GM19468 (cell line): ENCODE measurements at regions not wholly inside any gene's neighbourhood (a gene's known extent, or its start where the extent isn't known, plus 50 kb on each side); places are given as distances from the start of the nearest gene placed in this dataset.

Experiments used
- ATAC-seq: cut with Tn5 transposase; IDR thresholded peaks from one replicate; pipeline ENCODE4 v1.9.1; 2021; ENCODE audit warnings: mild to moderate bottlenecking, moderate library complexity, moderate number of reproducible peaks; ENCODE audit not compliant: unreplicated experiment; ENCODE audit errors: extremely low read depth

DNA sequence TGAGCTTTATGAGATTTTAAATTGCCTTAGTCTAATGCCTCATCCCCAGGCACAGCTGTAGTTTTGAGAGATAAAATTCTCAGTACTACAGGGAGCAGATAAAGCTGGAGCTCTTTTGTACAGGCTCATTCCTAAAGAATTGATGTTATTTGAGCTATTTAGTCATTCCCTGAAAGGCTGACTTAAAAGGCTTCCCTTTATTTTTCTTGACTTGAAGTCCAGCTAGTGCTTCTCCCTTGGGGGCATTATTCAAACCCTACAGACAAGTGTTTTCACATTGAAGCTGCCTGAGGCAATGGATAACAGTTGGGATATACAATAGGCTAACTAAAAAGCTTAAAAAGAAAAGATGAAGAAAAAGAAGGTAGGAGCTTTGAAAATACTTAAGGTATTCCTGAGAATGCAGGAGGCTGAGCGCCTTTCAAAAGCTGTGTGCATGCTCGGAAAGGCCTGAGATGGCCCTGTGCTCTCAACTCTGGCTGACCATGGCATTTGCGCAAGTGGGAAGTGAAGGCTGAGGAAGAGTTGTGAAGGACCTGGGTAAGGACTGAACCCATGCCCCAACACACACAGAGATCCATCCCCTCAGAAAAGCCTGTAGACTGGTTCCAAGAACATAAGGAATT is 315.1 kb downstream of the SMOC2 start:
- ATAC-seq: no peak

DNA sequence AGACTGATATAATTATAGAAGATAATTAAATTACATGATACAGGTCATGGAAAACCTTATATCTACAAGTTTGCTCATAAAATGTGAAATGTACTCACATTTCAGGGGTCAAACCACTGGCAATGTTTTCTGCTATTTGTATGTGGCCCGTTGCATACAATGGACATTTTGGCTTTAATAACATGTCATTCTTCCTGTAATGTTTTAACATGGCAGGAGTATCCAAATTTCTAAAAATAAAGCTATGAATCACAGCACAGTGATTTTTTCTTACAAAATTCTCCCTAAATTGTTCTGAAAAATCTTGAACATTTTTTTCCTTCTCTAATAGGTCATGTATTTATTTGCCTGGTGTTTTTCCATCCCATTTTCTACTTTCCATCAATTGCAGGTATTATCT is 305.7 kb downstream of the SMOC2 start:
- no peak for ATAC-seq

DNA sequence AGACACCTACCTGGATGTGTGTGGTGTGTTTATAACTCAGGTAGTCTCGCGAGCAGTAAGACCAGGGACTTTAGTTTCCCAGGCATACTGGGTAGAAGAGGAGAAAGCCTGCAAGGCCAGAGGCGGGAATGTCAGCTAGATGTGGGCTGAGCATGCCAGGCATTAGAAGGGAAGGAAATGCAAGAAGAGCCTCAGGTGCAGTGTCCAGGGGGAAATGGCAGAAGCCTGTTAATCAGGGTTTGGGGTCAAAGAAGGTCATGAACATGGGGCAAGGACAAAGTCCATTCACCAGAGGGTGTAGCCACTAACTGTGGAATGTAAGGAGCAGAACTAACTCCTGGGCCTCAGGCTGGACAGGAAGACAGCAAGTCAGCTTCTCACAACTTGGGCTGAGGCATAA is 305.0 kb downstream of the SMOC2 start:
- ATAC-seq: no peak

DNA sequence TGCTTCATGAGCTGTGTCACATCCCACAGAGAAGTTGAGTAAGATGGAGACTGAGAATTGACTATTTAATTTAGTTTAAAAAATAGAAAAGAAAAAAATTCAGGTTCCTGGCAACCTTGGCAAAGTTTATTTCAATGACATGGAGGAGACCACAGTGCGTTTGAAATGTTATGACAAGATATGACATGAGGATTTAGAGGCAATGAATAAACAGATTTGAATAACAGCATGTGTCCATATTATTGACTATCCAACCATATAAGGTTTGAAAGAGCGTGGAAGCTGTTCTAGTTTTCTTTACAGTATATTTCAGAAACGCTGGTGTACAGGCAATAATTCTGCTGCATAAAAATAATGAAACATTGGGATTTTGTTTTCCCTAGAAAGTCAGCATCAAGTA is 303.9 kb downstream of the SMOC2 start:
- no peak for ATAC-seq

DNA sequence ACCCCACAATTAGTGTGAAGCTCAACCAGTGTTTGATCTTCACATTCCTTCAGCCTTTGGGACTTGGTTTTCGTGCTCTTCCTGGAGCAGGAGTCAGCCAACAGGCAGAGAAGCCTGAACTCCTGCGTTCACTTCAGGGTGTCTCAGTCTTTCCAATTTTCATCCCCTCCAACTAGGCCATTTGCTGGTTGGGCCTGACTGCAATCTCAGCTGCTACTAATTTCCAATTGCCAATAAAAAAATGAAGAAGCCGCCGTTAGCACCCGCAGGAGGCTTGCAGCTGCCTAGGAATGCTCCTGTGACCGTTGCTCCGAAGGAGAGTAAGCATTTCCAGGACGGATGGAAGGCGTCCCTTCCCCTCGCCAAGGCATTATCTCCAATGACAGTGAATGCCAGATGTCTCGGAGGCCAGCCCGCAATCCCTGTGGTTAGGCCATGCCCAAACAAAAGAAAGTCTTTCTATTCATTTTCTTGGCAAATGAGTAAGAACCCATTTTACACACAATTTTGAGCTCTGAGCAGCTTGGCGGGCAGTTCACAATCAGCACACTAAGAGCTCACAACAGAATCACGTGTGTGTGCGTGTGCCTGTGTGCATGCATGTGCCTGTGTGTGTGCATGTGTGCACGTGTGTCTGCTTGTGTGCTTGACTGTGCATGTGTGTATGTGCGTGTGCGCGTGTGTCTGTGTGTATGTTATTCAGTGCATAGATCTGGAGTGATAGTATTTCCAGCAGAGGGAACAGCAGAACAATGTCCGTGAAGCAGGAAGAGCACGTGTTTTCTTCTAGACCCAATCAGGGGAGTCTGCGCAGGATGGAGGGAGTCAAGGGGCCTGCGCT is 301.2 kb downstream of the SMOC2 start:
- no peak for ATAC-seq

DNA sequence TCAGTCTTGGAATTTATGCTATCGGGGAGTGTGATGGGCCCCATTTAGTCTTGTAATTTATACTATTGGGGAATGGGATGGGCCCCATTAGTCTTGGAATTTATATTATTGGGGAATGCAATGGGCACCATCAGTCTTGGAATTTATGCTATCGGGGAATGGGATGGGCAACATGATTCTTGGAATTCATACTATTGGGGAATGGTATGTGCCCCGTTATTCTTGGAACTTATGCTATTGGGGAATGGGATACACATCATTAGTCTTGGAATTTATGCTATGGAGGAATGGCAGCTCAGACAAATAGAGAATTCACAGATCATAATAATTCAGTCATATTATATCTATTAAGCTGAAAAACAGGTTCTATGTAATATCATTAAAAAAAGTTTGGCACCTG is 300.3 kb downstream of the SMOC2 start:
- no peak for ATAC-seq

DNA sequence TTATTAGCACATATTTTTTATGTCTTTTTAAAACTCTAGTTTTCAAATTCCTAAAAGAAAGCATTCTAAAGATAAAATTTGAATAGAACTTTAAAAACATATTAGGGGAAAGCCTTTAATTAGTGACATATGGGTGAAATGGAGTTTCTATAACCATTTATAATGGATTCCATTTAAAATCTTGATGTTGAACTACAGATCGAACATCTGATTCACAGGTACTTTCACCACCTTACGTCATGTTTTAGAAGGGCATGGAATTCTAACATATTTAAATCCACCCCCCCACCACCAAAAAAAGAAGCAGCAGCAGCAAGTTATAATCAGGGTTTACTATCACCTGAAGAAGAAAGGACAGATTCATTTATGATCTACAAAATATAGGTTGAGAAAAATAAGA is 298.4 kb downstream of the SMOC2 start:
- no peak for ATAC-seq

DNA sequence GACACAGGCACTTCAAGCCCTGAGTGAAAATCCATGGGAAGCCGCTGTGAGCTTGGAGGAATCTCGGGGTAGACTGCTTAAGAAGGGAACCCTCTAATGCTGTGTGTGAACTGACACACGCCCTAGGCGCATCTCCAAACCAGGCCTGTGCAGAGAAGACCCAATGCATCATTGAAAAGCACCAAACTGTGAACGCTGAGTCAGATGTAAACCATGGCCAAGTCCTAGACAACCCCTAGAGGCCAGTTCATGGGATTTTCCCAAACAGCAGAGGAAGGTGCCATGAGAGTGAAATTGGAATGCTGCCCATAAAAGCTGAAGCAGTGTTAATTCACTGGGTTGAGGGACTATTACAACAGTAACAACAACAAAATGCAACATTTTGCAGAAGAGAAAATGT is 296.5 kb downstream of the SMOC2 start:
- no peak for ATAC-seq

DNA sequence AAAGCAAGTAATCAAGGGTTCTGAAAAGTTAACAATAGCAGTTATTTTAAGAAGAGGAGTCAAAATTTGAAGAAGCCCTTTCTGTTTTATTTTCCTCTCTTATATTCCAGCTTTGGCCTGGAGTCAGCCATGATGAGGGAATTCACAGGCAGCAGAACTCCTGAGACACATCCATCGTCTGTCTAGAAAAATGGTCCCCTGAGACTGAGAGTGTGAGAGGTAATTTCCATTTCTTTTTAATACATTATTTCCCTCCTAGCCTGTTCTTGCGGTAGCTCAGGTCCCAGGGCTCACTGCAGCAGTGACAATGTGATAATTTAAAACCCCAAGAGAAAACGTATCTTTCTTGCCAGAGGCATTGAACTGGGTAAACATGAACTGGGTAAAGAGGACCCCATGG is 296.0 kb downstream of the SMOC2 start:
- ATAC-seq: no peak

DNA sequence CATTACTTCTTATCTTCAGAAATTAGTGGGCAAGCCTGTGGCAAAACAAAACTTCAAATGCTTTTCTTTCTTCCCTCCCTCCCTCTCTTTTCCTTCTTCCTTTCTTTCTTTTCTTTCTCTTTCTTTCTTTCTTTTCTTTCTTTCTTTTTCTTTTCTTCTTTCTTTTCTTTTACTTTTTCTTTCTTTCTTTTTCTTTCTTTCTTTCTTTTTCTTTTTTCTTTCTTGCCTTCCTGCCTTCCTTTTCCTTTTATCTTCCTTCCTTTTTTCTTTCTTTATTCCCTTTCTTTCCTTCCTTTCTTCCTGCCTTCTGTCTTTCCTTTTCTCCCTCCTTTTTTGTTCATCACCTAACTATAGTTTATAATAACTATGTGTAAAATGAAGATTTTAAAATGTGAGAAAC is 295.1 kb downstream of the SMOC2 start:
- ATAC-seq: no peak

DNA sequence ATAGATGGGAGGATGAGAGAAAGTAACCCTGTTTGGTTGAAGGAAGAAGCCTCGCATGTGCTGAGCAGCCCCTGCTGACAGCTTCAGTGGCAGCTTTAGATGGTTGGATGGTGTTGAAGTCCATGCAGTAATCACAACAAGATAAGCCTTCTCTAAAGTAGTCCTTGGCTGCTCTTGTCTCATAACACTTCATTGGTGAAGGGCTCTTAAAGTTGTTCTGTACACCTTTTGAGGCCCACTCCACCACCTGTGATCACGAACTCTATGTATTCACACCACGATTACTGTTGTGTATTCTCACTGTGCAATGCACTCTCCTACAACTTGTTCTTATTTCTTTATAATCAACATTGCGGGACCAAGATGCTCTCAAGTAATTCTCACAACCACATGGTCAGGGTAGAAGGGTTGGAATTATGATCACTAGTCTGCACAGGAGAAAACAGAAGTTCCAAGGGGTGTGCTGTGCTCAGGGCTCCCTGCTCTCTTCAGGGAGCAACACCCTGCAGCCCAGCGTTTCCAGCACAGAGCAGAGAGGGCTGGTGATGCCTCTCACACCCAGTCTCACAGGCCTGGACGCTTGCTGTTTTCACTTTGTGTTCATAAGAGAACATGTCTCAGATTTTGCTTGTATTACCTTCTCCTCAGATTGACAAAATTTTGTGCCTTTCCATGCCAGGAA is 294.4 kb downstream of the SMOC2 start:
- no peak for ATAC-seq

DNA sequence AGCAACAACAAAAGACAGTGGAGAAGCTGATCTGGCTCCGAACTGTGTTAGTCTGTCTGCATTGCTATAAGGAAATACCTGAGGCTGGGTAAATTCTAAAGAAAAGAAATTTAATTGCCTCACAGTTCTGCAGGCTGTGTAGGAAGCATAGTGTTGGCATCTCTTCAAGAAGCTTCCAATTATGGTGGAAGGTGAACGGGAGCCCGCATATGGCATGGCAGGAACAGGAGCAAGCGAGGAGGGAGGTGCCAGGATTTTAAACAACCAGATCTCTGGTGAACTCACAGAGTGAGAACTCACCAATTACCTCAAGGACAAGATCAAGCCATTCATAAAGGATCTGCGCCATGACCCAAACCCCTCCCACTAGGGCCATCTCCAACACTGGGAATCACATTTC is 293.5 kb downstream of the SMOC2 start:
- no peak for ATAC-seq

DNA sequence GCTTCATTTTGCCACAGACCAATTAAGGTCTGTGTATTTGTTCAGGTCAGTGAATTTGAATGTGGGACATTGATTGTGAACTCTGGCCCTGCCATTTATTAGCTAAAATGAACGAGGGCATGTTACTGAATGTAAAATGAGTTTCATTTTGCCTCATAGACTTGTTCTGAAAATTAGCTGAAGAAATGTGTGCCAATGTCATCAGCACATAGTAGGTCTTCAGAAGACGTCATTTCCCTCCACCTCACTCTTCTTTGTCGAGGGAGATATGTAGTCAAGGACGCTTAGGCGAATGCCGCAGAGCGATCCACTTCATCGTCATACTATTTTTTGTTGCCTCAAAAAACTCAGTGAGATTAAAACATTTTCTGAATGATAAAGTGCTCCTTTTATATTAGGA is 291.7 kb downstream of the SMOC2 start:
- ATAC-seq: no peak

DNA sequence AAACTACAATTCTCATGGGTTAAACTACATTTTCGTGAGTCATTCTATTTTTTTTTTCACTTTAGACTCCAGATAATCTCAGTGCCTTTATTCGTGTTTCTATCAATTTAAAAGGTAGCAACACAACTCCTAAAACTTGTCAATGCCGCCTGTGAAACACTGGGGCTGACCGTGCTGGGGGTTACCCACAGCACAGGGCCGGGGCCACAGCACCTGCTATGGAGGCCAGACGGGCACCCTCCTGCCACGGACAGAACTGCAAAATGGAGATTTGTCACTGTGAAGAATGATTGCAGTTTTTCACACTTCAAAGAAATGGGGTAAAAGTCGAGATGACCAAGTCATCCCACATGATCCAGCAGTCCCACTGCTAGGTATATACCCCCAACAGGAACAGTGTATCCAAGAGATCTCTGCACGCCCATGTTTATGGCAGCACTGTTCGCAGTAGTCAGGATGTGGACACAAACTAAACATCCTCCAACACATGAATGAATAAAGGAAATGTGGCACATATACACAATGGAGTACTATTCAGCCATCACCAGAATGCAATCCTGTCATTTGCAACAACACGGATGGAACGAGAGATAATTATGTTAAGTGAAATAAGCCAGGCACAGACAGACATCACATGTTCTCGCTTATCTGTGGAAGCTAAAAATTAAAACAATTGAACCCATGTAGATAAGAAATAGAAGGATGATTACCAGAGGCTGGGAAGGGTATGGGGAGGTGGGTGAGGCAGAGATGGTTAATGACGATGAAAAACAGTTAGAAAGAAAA is 290.1 kb downstream of the SMOC2 start:
- ATAC-seq: no peak

DNA sequence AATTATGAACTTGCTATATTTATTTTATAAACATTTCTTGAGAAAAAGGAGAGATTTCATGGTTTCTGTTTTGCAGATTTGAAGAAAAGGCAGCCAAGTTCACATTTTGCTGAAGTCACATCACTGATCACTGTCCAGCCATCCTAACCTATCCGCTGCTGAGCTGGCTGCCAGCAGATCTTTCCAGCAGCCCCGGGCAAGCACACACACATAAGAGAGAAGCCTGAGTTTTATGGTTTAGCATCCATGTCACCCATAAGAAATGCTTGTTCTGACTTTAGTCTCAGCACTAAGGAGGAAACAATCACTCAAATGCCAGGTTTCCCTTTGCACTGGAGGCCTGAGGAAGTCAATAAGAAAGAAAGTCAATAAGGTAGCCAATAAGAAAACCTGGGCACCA is 287.1 kb downstream of the SMOC2 start:
- no peak for ATAC-seq

DNA sequence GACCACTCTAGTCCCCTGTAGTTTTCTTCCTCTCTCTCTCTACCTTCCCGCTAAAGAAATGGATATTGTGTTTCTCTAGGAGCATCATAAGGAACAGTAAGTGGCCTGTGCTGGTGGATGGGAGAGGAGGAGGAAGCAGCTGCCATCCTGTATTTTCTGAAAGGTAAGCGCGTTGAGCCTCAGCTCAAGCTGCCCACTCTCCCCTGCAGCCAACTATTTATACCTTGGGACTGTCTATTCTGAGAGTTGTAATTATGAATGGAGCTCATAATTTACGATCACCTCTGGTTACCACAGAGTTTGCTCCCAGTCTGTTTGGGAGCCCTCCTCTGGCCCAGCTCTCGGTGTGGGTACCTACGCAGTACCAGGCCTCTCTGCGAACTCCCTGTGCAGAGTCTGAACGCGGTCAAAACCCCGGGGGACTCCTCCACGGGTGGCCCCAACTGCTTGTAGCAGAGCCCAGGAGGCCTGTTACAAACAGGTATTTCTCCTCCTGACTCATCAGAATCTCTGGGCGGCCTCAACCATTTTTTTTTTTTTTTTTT is 285.4 kb downstream of the SMOC2 start:
- ATAC-seq: no peak

DNA sequence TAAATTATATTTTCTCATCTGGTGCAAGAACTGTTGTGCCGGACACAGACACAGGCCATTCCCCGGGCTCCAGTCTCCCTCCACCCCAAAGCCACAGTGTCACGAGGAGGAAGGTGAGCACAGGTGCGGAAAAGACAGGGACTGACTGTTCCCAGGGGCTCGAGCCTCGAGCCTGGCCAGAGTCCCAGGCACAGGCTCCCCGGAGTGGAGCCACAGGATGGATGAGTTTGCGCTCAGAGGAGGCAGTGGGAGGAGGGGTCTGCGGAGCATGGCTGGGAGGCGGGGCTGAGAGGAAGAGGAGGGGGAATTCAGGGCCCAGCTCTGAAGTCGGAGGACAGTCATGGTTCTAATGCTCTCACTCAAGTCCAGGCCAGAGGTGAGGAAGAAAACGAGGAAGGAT is 284.8 kb downstream of the SMOC2 start:
- ATAC-seq: no peak

DNA sequence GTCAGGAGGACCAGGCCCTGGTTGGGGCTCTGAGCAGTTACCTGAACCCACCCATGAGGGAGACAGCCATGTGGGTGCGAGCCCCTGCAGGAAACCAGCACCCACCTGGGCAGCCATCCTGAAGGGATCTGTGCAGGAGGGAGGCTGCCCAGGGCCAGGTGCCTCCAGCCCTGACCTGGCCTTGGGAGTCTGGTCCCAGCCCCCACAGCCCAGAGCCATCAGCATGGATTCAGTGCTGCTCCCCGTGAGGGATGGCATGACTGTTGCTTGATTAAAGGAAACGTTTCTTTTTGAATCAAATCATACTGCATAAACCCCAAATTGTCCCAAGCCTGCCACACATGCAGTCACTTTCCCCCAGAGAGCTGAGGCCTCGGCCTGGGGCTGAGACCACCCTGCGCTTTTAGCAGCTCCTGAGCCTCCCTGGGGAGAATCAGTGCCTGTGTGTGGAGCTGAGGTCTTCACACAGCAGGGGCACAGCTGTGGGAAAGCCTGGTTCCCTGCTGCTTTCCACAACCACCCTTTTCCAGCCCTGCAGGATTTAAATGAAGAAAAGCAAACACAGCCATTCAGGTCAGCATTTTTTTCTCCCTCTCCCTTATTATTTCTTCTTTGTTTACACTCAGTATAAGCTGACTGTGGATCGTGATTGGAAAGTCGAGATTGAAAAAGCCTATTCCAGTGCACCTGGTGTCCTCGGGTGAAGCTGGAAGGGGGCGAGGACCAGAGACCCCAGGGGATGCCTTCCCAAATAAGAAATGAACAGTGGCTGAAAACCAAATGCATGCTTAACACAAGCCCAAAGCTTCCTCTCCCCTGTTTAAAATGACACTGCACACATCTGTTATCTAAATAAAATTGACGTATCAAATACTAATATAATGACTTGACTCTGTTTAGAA is 283.9 kb downstream of the SMOC2 start:
- no peak for ATAC-seq

DNA sequence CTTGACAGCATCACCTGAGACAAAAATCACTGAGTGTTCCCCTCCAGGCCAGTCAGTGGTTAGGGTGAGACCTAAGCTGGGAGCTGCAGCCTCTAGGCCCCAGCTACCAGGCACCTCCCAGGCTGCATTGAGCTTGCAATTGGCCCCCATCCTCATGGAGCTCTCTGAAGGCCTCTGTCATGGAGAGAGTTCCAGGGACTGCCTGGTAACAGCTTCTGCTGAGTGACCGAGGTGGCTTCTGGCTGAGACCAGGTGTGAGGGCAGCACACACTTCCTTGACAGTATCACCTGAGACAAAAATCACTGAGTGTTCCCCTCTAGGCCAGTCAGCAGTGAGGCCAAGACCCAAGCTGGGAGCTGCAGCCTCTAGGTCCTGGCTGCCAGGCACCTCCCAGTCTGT is 283.0 kb downstream of the SMOC2 start:
- no peak for ATAC-seq
